MM.1S (cell line): ENCODE measurements at regions not wholly inside any gene's neighbourhood (a gene's known extent, or its start where the extent isn't known, plus 50 kb on each side); places are given as distances from the start of the nearest gene placed in this dataset.

Experiments
- DNase-seq: peaks from one replicate; pipeline ENCODE4 v3.0.0-alpha.2; 2015
- H2AFZ ChIP-seq: fragments of 300-600 bp; sonication (generic); 2 replicates; pipeline ENCODE4 v1.6.0; 2016; ENCODE audit warnings: antibody characterized with exemption, low read length
- H3F3A ChIP-seq: fragments of 300-600 bp; sonication (generic); 2 replicates; pipeline ENCODE4 v1.6.1; 2016; ENCODE audit warnings: mild to moderate bottlenecking, antibody characterized with exemption, low read length, moderate library complexity, mixed read lengths; ENCODE audit not compliant: insufficient read depth
- H3K27ac ChIP-seq: fragments of 300-600 bp; sonication (generic); 2 replicates; pipeline ENCODE4 v1.5.1; 2016; ENCODE audit warnings: mild to moderate bottlenecking, low read length
- H3K27me3 ChIP-seq: fragments of 300-600 bp; sonication (generic); replicated peaks from 2 replicates; pipeline ENCODE4 v1.6.0; 2016; ENCODE audit warnings: low read length; ENCODE audit not compliant: insufficient read depth
- H3K36me3 ChIP-seq: fragments of 300-600 bp; sonication (generic); replicated peaks from 2 replicates; pipeline ENCODE4 v1.6.1; 2016; ENCODE audit warnings: mild to moderate bottlenecking, low read length, mixed read lengths; ENCODE audit not compliant: insufficient read depth
- H3K4me1 ChIP-seq: fragments of 300-600 bp; sonication (generic); 2 replicates; pipeline ENCODE4 v1.6.1; 2016; ENCODE audit warnings: low read length, mixed read lengths
- H3K4me2 ChIP-seq: fragments of 300-600 bp; sonication (generic); 2 replicates; pipeline ENCODE4 v1.6.0; 2016; ENCODE audit warnings: low read depth, low read length
- H3K4me3 ChIP-seq: fragments of 300-600 bp; sonication (generic); 2 replicates; pipeline ENCODE4 v1.5.1; 2016; ENCODE audit warnings: low read length, mixed read lengths
- H3K79me2 ChIP-seq: fragments of 300-600 bp; sonication (generic); 2 replicates; pipeline ENCODE4 v1.6.1; 2016; ENCODE audit warnings: mixed run types, low read length, mixed read lengths
- H3K9ac ChIP-seq: fragments of 300-600 bp; sonication (generic); 2 replicates; pipeline ENCODE4 v1.6.1; 2016; ENCODE audit warnings: low read length, mixed read lengths
- H3K9me2 ChIP-seq: fragments of 300-600 bp; sonication (generic); replicated peaks from 2 replicates; pipeline ENCODE4 v1.6.1; 2016; ENCODE audit warnings: mild to moderate bottlenecking, low read length, mixed read lengths; ENCODE audit not compliant: insufficient read depth
- H3K9me3 ChIP-seq: fragments of 300-600 bp; sonication (generic); replicated peaks from 2 replicates; pipeline ENCODE4 v1.6.1; 2016; ENCODE audit warnings: mild to moderate bottlenecking, low read length, mixed read lengths; ENCODE audit not compliant: insufficient read depth
- H4K20me1 ChIP-seq: fragments of 300-600 bp; sonication (generic); 2 replicates; pipeline ENCODE4 v1.6.1; 2016; ENCODE audit warnings: mild to moderate bottlenecking, low read length, moderate library complexity, mixed read lengths; ENCODE audit not compliant: insufficient read depth
- CTCF ChIP-seq: fragments of 300-600 bp; sonication (generic); IDR thresholded peaks from 2 replicates; pipeline ENCODE4 v1.5.1; 2016; ENCODE audit warnings: antibody characterized with exemption, low read length, mixed read lengths
- EZH2 ChIP-seq: fragments of 300-600 bp; sonication (generic); optimal IDR thresholded peaks from 2 replicates; pipeline ENCODE3; 2017; ENCODE audit warnings: low read depth, mild to moderate bottlenecking, antibody characterized with exemption, low read length, mixed read lengths
- EZH2phosphoT487 ChIP-seq: fragments of 300-600 bp; sonication (generic); IDR thresholded peaks from 2 replicates; pipeline ENCODE4 v1.6.1; 2018; ENCODE audit warnings: antibody characterized with exemption, low read length

DNA sequence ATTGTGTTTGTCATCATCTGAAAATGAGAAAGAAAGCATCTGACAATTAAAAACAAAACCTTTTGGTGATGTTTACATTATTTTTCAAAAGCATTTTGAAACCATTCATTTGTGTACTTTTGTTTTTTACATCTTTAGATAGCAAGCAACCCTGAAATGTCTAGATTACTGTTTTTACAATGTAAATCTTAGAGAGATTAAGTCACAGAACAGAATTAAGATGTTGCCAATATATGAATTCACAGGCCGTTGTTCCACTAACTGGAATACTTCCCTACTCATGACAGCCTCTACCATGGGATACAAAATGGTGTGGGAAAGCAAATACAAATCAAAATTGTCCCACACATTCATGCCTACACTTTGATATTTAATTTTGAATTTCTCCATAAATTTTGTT lies 480.0 kb upstream of the ZEB2 start:
- H3K4me2 ChIP-seq: no peak overlapping the region
- H3F3A ChIP-seq: no peaks in the 10 kb centered on the region
- H3K9ac ChIP-seq: no peak overlapping the region
- no peaks in the 10 kb centered on the region for H3K79me2 ChIP-seq
- H3K9me3 ChIP-seq: no peaks in the 10 kb centered on the region
- no peak overlapping the region for H3K4me3 ChIP-seq
- H3K36me3 ChIP-seq: no peaks in the 10 kb centered on the region
- DNase-seq: no peak
- TF ChIP-seq EZH2phosphoT487 (no peak), EZH2 (no peak), CTCF (no peak)
- H3K27me3 ChIP-seq: 0 out of 2 replicates have a peak, but pooled peaks cover 2% of the 10 kb centered on the region
- no peak overlapping the region for H2AFZ ChIP-seq
- H3K4me1 ChIP-seq: 0 out of 2 replicates have a peak, but pooled peaks cover 10% of the 10 kb centered on the region
- H4K20me1 ChIP-seq: no peaks in the 10 kb centered on the region
- no peak overlapping the region for H3K27ac ChIP-seq
- H3K9me2 ChIP-seq: no peaks in the 10 kb centered on the region

- Histone ChIP-seq H3K4me3 (no peak overlapping the region), H3K79me2 (no peaks in the 10 kb centered on the region), H3K9ac (no peak overlapping the region), H3K27me3 (0 out of 2 replicates have a peak, but pooled peaks cover 2% of the 10 kb centered on the region), H3K36me3 (no peaks in the 10 kb centered on the region), H3K4me2 (no peak overlapping the region), H3K27ac (no peak overlapping the region), H2AFZ (no peak overlapping the region), H3F3A (no peaks in the 10 kb centered on the region), H4K20me1 (no peaks in the 10 kb centered on the region), H3K9me3 (no peaks in the 10 kb centered on the region), H3K4me1 (0 out of 2 replicates have a peak, but pooled peaks cover 10% of the 10 kb centered on the region), H3K9me2 (no peaks in the 10 kb centered on the region)
- peak; percentile 58 for DNase-seq
- no peak for TF ChIP-seq EZH2phosphoT487
Measured at GRCh38 chr2:144999071-144999875, 479.4 kb upstream of the ZEB2 start.

GRCh38 chr2:144998435-144998834 lies 478.5 kb upstream of the ZEB2 start:
- Histone ChIP-seq H3F3A (no peaks in the 10 kb centered on the region), H3K9ac (no peak overlapping the region), H3K27ac (no peak overlapping the region), H3K4me2 (no peak overlapping the region), H3K79me2 (no peaks in the 10 kb centered on the region), H3K9me3 (no peaks in the 10 kb centered on the region), H3K4me3 (no peak overlapping the region), H2AFZ (no peak overlapping the region), H3K4me1 (0 out of 2 replicates have a peak, but pooled peaks cover 10% of the 10 kb centered on the region), H4K20me1 (no peaks in the 10 kb centered on the region), H3K9me2 (no peaks in the 10 kb centered on the region), H3K36me3 (no peaks in the 10 kb centered on the region), H3K27me3 (0 out of 2 replicates have a peak, but pooled peaks cover 2% of the 10 kb centered on the region)
- TF ChIP-seq EZH2 (no peak), EZH2phosphoT487 (no peak), CTCF (no peak)
- DNase-seq: no peak

- no peaks in the 10 kb centered on the region for H3K9me2 ChIP-seq
- H3K9me3 ChIP-seq: no peaks in the 10 kb centered on the region
- no peak overlapping the region for H2AFZ ChIP-seq
- H3K4me2 ChIP-seq: no peak overlapping the region
- no peak for TF ChIP-seq EZH2phosphoT487
- no peak for TF ChIP-seq EZH2
- H3K79me2 ChIP-seq: no peaks in the 10 kb centered on the region
- no peaks in the 10 kb centered on the region for H3K36me3 ChIP-seq
- no peak overlapping the region for H3K9ac ChIP-seq
- H3K27ac ChIP-seq: no peak overlapping the region
- 0 out of 2 replicates have a peak, but pooled peaks cover 10% of the 10 kb centered on the region for H3K4me1 ChIP-seq
- H4K20me1 ChIP-seq: no peaks in the 10 kb centered on the region
- no peak overlapping the region for H3K4me3 ChIP-seq
- no peak for DNase-seq
- no peaks in the 10 kb centered on the region for H3F3A ChIP-seq
- H3K27me3 ChIP-seq: 0 out of 2 replicates have a peak, but pooled peaks cover 2% of the 10 kb centered on the region
Measured at GRCh38 chr2:144996225-144996795, 476.4 kb upstream of the ZEB2 start.
